Posterior vena cava (tissue), 2 donors: ENCODE measurements at regions not wholly inside any gene's neighbourhood (a gene's known extent, or its start where the extent isn't known, plus 50 kb on each side); places are given as distances from the start of the nearest gene placed in this dataset.
"Not testable (repeated sequence)": the region's sequence is repeated elsewhere in the genome, so short reads cannot be mapped to it uniquely, and the experiment has no call there.

Source experiments
- DNase-seq: peaks from one replicate; pipeline ENCODE4 v3.0.0-alpha.2; 2020; ENCODE audit warnings: low spot score
- intact Hi-C, 2 donors: fragments of 100-400 bp; cut with DNase I; formaldehyde crosslinking; loops; one replicate each; pipeline versions ENCODE4 v1.14.1 to v1.14.2; 2022 to 2023
- donor health status: DM: yes; HTN: yes; CAD: no.
- donor health status: DM: yes; HTN: yes; CAD: no.

DNA sequence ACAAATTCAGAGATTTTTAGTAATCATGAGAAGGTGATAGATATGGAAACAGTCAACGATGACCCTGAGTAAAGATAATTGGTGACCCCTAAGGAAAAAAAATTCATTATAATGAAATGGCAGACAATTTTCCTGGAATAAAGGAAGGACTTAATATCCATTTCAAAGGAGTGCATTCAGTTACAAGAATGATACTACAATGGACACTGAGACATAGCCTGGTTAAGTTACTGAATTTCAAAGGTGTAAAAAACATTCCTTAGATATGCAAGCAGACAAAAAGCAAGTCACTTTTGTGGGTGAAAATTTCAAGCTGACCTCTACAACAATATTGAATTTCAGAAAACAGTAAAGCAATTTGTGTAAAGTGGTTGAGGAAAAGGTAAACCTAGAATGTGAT is 1012.5 kb upstream of the SEMA6A start:
- intact Hi-C loops = no loop called here
- no peak for DNase-seq

DNA sequence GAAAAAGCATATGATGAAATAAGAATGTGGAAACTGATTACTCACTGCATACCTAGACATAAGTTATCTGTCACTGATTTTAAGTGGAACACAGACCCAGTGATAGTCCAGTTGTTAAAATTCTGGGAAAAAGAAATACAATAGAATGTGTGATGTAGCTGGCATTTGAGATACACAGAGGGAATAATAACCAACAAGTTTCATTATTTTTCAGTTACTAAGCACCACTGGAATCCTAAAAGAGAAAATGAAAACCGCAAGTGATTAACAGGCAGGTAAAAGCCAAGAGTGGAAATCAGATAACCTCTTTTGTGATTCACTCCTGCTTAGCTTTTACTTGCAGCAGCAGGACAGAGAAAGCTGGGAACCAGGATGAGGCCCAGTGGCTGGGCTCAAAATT is 994.0 kb upstream of the SEMA6A start:
- DNase-seq = no peak
- intact Hi-C loops = no loop called here

GRCh38 chr5:117568126-117568525 is 993.5 kb upstream of the SEMA6A start:
- no peak for DNase-seq
- intact Hi-C loops = no loop called here

GRCh38 chr5:117562647-117563046 is 988.0 kb upstream of the SEMA6A start:
- intact Hi-C loops = no loop called here
- no peak for DNase-seq

DNA sequence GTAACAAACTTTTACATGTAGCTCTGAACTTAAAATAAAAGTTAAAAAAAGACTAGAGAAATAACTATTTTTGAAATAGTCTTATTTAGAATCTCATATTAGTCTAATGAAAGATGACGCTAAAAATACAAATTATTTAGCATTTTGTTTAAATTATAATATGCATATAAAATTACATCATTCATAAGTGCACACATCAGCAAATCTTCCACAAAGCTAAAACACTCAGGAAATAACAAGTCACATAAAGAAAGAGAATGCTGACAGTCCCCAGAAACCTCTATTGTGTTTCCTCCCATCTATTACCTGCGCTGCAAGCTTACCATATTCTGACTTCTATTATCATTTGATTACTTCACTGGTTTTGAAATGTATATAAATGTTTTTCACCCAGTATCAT is 986.9 kb upstream of the SEMA6A start:
- intact Hi-C loops = no loop called here
- DNase-seq = no peak

- intact Hi-C loops = no loop called here
- DNase-seq = no peak
Measured at GRCh38 chr5:117559005-117559844, 984.6 kb upstream of the SEMA6A start.

- intact Hi-C loops = no loop called here
- no peak for DNase-seq
Measured at GRCh38 chr5:117551236-117551635, 976.6 kb upstream of the SEMA6A start.

DNA sequence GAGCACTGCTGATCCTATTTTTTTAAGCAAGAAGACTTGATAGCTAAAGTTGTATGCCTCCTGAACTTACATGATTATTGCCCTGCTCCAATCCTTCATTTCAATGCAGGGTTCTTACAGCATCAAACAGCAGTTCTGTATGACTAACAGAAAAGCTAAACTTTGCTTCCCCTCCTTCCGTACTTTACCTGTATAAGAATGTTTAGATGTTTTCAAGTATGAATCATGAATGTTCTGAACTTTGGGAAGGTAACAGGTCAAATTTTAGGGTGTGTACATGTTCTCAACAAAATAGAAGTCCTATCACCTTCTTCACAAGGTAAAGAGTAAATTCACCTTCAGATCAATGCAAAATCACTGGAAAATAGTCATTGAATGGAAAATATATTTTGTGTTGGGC is 972.6 kb upstream of the SEMA6A start:
- no peak for DNase-seq
- intact Hi-C loops = no loop called here

DNA sequence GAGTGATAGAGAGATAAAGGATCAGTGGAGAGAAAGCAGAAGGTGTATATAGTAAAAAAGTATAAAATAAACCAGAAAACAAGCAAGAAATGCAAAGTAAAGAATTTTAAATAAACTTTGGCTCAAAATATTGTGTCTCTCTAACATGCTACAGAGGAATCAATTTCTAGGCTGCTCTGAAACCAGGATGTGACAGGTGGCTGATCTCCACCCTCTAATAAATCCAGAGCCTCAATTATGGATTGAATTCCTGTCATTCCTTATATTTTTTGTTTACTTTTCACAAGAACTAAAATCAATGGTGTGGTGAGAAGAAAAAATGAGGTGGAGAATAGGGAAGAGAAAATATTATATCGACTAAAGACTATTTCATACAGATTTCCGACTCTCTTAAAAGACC is 965.1 kb upstream of the SEMA6A start:
- DNase-seq = no peak
- intact Hi-C loops = no loop called here

GRCh38 chr5:117533792-117534191 is 959.2 kb upstream of the SEMA6A start:
- DNase-seq = no peak
- intact Hi-C loops = no loop called here

DNA sequence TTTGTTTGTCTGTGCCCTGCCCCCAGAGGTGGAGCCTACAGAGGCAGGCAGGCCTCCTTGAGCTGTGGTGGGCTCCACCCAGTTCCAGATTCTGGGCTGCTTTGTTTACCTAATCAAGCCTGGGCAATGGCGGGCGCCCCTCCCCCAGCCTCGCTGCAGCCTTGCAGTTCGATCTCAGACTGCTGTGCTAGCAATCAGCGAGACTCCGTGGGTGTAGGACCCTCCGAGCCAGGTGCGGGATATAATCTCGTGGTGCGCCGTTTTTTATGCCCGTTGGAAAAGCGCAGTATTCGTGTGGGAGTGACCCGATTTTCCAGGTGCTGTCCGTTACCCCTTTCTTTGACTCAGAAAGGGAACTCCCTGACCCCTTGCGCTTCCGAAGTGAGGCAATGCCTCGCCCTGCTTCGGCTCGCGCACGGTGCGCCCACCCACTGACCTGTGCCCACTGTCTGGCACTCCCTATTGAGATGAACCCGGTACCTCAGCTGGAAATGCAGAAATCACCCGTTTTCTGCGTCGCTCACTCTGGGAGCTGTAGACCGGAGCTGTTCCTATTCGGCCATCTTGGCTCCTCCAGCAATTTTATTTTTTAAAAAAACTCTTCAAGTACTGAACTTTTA is 958.5 kb upstream of the SEMA6A start:
- DNase-seq = peak; percentile 59
- intact Hi-C loops = not testable (repeated sequence)

GRCh38 chr5:117519957-117520500 is 945.4 kb upstream of the SEMA6A start:
- DNase-seq = no peak
- intact Hi-C loops = no loop called here

DNA sequence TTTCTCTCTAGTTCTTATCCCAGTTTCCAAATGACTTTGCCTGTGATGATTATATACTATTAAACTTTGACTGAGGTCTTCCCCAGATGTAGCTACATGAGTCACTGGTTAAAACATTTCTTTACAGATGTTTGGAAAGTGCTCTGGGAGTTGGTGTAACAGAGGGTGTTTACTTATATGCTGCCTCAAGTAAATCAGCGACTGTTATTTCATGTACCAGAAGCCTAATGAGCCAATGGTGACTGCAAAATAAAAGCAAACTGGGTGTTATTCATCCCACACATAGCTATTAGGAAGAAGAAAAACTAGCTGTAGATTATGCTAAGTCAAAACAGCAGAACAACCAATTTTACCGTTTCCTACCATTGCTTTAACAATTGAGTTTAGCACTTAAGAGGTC is 929.7 kb upstream of the SEMA6A start:
- no peak for DNase-seq
- intact Hi-C loops = no loop called here

- intact Hi-C loops = no loop called here
- DNase-seq = no peak
Measured at GRCh38 chr5:117497601-117498000, 923.0 kb upstream of the SEMA6A start.

DNA sequence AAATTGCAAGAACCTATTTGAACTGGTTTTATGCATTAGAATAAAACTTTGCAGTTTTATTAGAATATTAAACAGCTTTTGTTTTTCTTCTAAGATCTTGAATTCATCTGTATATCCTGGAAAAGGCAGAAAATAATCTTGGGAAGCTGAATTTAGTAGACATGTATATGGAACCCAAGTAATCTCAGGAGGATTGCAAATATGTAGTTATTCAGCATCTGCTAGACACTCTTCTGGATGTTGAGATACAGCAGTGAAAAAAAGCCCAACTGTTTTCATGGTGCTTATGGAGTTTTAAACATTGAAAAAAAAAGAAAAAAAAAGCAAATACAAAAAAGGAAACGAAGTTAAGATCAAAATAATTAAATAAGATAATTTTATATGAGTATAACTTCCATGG is 922.2 kb upstream of the SEMA6A start:
- intact Hi-C loops = no loop called here
- no peak for DNase-seq

DNA sequence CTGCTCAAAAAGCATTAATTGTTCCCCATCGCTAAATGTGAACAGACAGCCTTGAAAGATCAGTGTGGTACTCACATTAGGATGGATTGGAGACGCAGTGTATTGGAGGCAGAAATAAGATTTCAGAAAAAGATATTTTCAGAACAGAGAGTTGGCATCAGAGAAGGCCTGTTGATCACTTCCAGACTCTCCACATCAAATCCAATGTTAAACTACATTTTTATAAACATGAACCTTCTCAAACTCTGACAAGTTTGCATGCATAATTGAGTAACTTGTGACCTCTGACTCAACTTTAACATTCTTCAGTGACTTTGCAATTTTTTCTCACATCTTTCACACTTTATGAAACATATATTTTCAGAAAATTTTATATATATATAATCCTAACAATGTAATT is 919.6 kb upstream of the SEMA6A start:
- intact Hi-C loops = no loop called here
- DNase-seq = no peak

DNA sequence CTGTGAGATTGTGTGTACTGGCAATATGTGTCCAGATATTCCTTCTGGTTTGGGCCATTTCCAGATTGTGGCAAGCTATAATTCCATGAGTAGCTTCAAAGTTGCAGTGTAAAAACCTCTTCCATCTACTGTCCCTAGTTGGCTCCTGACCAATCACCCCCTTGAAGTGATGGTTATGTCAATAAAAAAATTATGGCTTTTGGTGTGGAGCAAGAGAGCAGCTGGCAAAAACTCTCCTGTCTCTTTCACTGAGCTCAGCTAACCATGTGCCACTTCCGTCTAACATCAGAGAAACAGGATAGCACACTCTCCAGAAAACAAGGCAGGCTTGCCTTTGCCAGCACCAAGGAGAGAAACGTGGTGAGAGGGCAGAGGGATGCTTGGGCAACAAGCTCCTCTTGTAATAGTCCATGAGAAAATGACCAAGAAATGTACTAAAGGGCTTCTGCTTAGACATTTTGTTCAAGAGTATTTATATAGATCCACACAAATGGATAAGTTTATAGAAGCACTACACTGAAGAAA is 914.4 kb upstream of the SEMA6A start:
- intact Hi-C loops = no loop called here
- no peak for DNase-seq

DNA sequence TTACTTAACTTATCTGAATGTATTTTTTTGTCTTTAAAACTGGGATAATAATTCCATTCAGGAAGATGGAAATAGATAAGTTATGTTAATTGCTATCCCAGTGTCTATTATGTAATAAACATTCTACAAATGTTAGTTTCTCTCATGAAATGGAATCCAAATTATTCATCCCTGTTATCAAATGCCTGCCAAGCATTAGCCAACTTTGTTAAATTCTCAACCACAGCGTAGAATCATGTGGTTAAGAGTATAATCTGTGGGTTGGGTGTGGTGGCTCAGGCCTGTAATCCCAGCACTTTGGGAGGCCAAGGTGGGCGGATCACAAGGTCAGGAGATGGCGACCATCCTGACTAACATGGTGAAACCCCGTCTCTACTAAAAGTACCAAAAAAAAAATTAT is 912.9 kb upstream of the SEMA6A start:
- intact Hi-C loops = no loop called here
- no peak for DNase-seq

- DNase-seq = no peak
- intact Hi-C loops = no loop called here
Measured at GRCh38 chr5:117486879-117487391, 912.3 kb upstream of the SEMA6A start.

GRCh38 chr5:117486261-117486660 is 911.6 kb upstream of the SEMA6A start:
- DNase-seq = no peak
- intact Hi-C loops = no loop called here

GRCh38 chr5:117475919-117476318 is 901.3 kb upstream of the SEMA6A start:
- intact Hi-C loops = no loop called here
- DNase-seq = no peak
